ENCODE measurements at regions not wholly inside any gene's neighbourhood (a gene's known extent, or its start where the extent isn't known, plus 50 kb on each side); places are given as distances from the start of the nearest gene placed in this dataset.

DNA sequence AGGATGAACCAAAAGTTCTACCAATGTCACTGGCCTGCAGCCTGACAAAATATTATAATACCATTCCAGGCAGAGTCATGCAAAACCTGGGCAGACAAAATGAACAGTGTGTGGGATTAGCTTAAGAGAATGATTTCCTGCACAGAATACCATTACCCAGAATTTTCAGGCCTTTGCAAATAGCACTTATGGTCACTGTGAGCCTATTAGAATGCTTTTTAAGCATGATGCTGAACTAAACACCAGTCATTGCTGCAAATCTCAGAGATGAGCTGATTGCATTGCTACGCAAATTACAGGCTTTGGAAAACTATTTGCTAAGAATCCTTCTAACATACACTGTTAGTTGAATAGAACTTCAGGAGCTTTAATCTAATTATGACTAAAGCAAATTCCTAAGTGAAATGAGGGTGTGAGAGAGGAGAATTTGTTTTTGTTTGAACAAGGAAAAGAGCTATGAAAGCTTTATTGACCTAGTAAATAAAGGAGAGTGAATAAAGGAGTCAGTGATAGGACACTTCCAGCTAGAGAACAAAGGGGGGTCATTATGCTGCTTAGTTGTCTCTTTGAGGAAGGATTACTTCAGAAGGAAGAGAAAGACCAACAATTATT is 398.8 kb downstream of the HS3ST3B1 start:
- TF ChIP-seq, protein P1, sequence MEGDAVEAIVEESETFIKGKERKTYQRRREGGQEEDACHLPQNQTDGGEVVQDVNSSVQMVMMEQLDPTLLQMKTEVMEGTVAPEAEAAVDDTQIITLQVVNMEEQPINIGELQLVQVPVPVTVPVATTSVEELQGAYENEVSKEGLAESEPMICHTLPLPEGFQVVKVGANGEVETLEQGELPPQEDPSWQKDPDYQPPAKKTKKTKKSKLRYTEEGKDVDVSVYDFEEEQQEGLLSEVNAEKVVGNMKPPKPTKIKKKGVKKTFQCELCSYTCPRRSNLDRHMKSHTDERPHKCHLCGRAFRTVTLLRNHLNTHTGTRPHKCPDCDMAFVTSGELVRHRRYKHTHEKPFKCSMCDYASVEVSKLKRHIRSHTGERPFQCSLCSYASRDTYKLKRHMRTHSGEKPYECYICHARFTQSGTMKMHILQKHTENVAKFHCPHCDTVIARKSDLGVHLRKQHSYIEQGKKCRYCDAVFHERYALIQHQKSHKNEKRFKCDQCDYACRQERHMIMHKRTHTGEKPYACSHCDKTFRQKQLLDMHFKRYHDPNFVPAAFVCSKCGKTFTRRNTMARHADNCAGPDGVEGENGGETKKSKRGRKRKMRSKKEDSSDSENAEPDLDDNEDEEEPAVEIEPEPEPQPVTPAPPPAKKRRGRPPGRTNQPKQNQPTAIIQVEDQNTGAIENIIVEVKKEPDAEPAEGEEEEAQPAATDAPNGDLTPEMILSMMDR (IDR thresholded peaks at IDR 0.05): no peak
- TF ChIP-seq POLR2A (IDR thresholded peaks at IDR 0.05): no peak

Measured in Peyer's patch (tissue), 4 donors.